Epithelial cell of proximal tubule (primary cell): ENCODE measurements at regions not wholly inside any gene's neighbourhood (a gene's known extent, or its start where the extent isn't known, plus 50 kb on each side); places are given as distances from the start of the nearest gene placed in this dataset.
A peak's percentile ranks its signal among the peaks of the same experiment; 100 is the strongest.

Experiments used
- DNase-seq: peaks from one replicate; pipeline ENCODE4 v3.0.0-alpha.2; 2011; ENCODE audit warnings: low read depth
- H3K4me3 ChIP-seq: 2 replicates; pipeline ENCODE4 v1.5.1; 2011; ENCODE audit warnings: low read depth, mild to moderate bottlenecking, low read length
- CTCF ChIP-seq: conservative IDR thresholded peaks from 2 replicates; pipeline ENCODE4 v1.5.1; 2012; ENCODE audit warnings: low read depth, mild to moderate bottlenecking, low read length

- DNase-seq, result peak; percentile 13
- no peak for TF ChIP-seq CTCF
- no peak overlapping the region for H3K4me3 ChIP-seq
Observed at GRCh38 chr4:22029803-22030202, 81.2 kb upstream of the KCNIP4 start.

DNA sequence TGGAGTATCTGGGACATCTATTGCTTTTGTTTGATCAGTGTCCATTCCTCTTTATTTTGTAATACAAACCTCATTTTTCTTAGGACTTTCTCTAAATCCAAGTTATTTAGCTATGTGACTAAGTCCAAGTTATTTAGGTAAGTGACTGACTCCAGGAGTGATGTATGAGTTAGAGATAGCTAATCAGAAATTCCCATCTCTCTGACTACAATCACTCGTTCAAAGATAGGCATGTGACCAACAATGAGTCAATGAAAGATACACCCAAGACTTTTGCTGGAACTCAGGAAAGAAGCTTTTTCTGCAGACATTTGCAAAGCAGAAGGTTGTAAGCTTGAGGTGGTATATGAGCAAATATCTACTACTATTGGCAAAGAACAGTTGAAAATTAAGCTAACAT is 72.5 kb upstream of the KCNIP4 start:
- DNase-seq, result no peak
- no peak for TF ChIP-seq CTCF
- H3K4me3 ChIP-seq, result no peak overlapping the region

DNA sequence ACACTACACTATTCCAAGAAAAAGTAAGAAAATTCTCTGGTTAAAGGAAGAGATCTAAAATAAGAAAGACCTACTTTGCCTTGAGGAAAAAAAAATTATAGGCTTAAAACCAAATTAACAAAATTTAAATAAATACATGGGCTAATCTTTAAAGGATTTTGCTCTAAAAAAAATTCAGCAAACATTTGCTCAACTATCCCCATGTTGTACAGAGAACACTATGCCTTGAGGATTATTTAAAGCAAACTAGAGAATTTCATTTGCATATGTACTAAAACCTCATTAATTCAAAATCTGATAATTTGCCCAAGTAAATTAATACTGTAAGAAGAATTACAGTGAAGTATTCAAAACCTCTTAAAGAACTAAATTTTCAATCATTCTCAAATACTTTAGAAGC is 71.6 kb upstream of the KCNIP4 start:
- no peak overlapping the region for H3K4me3 ChIP-seq
- TF ChIP-seq CTCF, result no peak
- DNase-seq, result no peak

DNA sequence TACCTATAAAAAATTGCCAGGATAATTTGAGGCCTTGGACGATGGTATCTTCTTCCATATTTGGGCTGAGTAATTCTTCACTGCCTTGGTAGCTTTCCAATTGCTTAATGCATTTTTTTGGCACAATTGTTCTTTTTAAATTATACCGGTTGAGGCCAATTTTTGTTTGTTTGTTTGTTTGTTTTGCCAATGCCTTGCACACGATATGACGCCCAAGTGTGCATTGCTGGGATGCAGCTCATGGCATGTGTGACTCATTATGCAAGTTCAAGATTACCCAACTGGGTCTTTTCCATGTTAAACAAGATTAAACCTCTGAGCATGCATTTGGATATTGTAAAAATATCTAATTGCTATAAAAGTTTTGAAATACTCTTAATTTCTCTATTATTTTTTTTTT is 71.1 kb upstream of the KCNIP4 start:
- no peak for DNase-seq
- TF ChIP-seq CTCF, result no peak

DNA sequence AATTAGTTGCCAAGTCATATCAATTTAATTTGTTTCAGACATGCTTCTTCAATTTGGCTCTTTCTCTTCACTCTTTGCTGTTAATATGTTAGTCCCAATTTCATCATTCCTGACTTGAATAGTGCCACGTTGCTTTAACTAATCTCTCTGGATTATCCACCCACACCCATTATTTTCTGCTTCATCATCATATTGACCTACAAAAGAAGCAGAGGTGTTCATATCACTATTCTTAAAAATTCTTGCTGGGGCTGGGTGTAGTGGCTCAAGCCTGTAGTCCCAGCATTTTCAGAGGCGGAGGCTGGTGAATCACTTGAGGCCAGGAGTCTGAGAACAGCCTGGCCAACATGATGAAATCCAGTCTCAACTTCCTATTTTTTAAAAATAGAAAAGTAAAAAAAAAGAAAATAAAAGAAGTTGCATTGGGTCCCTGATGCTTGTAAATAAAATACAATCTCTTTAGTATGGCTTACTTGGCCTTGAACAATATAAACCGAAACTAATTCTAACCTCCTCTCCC is 65.7 kb upstream of the KCNIP4 start:
- no peak for TF ChIP-seq CTCF
- H3K4me3 ChIP-seq, result no peak overlapping the region
- no peak for DNase-seq

More for the DNA sequence above, 71.1 kb upstream of the KCNIP4 start:
- no peak overlapping the region for H3K4me3 ChIP-seq

DNA sequence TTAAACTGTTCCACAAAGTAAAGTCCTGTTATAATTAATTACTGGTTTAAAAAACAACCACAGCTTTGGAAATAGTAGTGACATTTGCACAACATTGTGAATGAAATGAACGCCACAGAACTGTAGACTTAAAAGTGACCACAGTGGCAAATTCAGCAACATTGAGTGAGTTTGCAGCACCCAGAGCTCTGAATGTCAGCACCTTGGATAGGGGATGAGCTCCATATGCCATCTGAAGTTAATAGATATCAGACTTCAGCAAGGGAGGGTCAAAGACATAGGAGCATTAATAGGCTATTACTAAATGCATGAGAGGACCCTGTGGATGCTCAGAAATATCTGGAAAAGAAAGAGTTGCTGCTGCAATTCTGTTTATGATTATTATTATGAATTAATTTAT is 55.3 kb upstream of the KCNIP4 start:
- no peak for TF ChIP-seq CTCF
- no peak overlapping the region for H3K4me3 ChIP-seq
- no peak for DNase-seq
